NCI-H146 treated with DMSO at 0.1 percent for 48 hours (cell line): ENCODE measurements at regions not wholly inside any gene's neighbourhood (a gene's known extent, or its start where the extent isn't known, plus 50 kb on each side); places are given as distances from the start of the nearest gene placed in this dataset.
"Not testable (repeated sequence)": the region's sequence is repeated elsewhere in the genome, so short reads cannot be mapped to it uniquely, and the experiment has no call there.

Experiments
- DNase-seq: peaks from one replicate; lab custom pipeline; 2025; ENCODE audit not compliant: unreplicated experiment; lab: John Stamatoyannopoulos, UW

GRCh38 chr1:121443001-121443540, 258.3 kb downstream of the SRGAP2C start:
- DNase-seq, result no peak

GRCh38 chr1:121444096-121444495, 259.3 kb downstream of the SRGAP2C start:
- DNase-seq, result no peak

GRCh38 chr1:121445679-121446078, 260.9 kb downstream of the SRGAP2C start:
- no peak for DNase-seq

GRCh38 chr1:121447280-121447923, 262.6 kb downstream of the SRGAP2C start:
- DNase-seq, result not testable (repeated sequence)

GRCh38 chr1:121448064-121448463, 263.3 kb downstream of the SRGAP2C start:
- not testable (repeated sequence) for DNase-seq

GRCh38 chr1:121448851-121449250, 264.1 kb downstream of the SRGAP2C start:
- DNase-seq, result no peak

- DNase-seq, result no peak
Observed at GRCh38 chr1:121452484-121452883, 267.7 kb downstream of the SRGAP2C start.

GRCh38 chr1:121458291-121459048, 273.7 kb downstream of the SRGAP2C start:
- DNase-seq, result no peak

GRCh38 chr1:121459235-121459634, 274.5 kb downstream of the SRGAP2C start:
- no peak for DNase-seq

- DNase-seq, result not testable (repeated sequence)
Observed at GRCh38 chr1:121469395-121469794, 284.6 kb downstream of the SRGAP2C start.

- DNase-seq, result not testable (repeated sequence)
Observed at GRCh38 chr1:121470401-121470800, 285.6 kb downstream of the SRGAP2C start.

GRCh38 chr1:121471523-121471922, 286.7 kb downstream of the SRGAP2C start:
- no peak for DNase-seq

- no peak for DNase-seq
Observed at GRCh38 chr1:121472017-121472416, 287.2 kb downstream of the SRGAP2C start.

GRCh38 chr1:121483234-121483633, 298.5 kb downstream of the SRGAP2C start:
- DNase-seq, result no peak

GRCh38 chr1:121483961-121484424, 299.2 kb downstream of the SRGAP2C start:
- DNase-seq, result no peak

- DNase-seq, result not testable (repeated sequence)
Observed at GRCh38 chr1:121494796-121495195, 310.0 kb downstream of the SRGAP2C start.

- DNase-seq, result not testable (repeated sequence)
Observed at GRCh38 chr1:121511455-121511854, 326.7 kb downstream of the SRGAP2C start.

- DNase-seq, result not testable (repeated sequence)
Observed at GRCh38 chr1:121511876-121512275, 327.1 kb downstream of the SRGAP2C start.

GRCh38 chr1:121515235-121515634, 330.5 kb downstream of the SRGAP2C start:
- DNase-seq, result no peak

- DNase-seq, result no peak
Observed at GRCh38 chr1:121516234-121516967, 331.6 kb downstream of the SRGAP2C start.

GRCh38 chr1:121517586-121518230, 332.9 kb downstream of the SRGAP2C start:
- DNase-seq, result no peak
